ENCODE measurements at regions not wholly inside any gene's neighbourhood (a gene's known extent, or its start where the extent isn't known, plus 50 kb on each side); places are given as distances from the start of the nearest gene placed in this dataset.

GRCh38 chr2:38430597-38431207, 53.6 kb upstream of the ATL2 start:
- no peak for TF ChIP-seq CTCF (IDR thresholded peaks at IDR 0.05; ENCODE audit: insufficient read depth, low read length, poor library complexity, severe bottlenecking)
- no peak for TF ChIP-seq EZH2phosphoT487 (conservative IDR thresholded peaks at IDR 0.05; ENCODE audit: low read length)

All from SU-DHL-6 (cell line).